ENCODE measurements at regions not wholly inside any gene's neighbourhood (a gene's known extent, or its start where the extent isn't known, plus 50 kb on each side); places are given as distances from the start of the nearest gene placed in this dataset.
"Not testable (repeated sequence)": the region's sequence is repeated elsewhere in the genome, so short reads cannot be mapped to it uniquely, and the experiment has no call there.

- no peak for DNase-seq
Observed at GRCh38 chr5:129163810-129164378, 69.3 kb downstream of the ISOC1 start.

GRCh38 chr5:129170050-129170449, 75.5 kb downstream of the ISOC1 start:
- no peak for DNase-seq

GRCh38 chr5:129171194-129171944, 76.8 kb downstream of the ISOC1 start:
- DNase-seq, result no peak

- no peak for DNase-seq
Observed at GRCh38 chr5:129172580-129172979, 78.0 kb downstream of the ISOC1 start.

- no peak for DNase-seq
Observed at GRCh38 chr5:129173771-129174170, 79.2 kb downstream of the ISOC1 start.

GRCh38 chr5:129174480-129174879, 79.9 kb downstream of the ISOC1 start:
- DNase-seq, result no peak

GRCh38 chr5:129177451-129177850, 82.9 kb downstream of the ISOC1 start:
- DNase-seq, result no peak

- DNase-seq, result no peak
Observed at GRCh38 chr5:129199308-129199707, 104.8 kb downstream of the ISOC1 start.

- no peak for DNase-seq
Observed at GRCh38 chr5:129204525-129204924, 110.0 kb downstream of the ISOC1 start.

GRCh38 chr5:129216001-129216400, 121.5 kb downstream of the ISOC1 start:
- no peak for DNase-seq

GRCh38 chr5:129217179-129217578, 122.6 kb downstream of the ISOC1 start:
- DNase-seq, result no peak

GRCh38 chr5:129223178-129223577, 128.6 kb downstream of the ISOC1 start:
- DNase-seq, result no peak

- no peak for DNase-seq
Observed at GRCh38 chr5:129228577-129228976, 134.0 kb downstream of the ISOC1 start.

- no peak for DNase-seq
Observed at GRCh38 chr5:129241755-129242154, 147.2 kb downstream of the ISOC1 start.

GRCh38 chr5:129243039-129243438, 148.5 kb downstream of the ISOC1 start:
- peak in 1 of 2 experiments; percentile 0 for DNase-seq

GRCh38 chr5:129244478-129244877, 149.9 kb downstream of the ISOC1 start:
- DNase-seq, result no peak

- no peak for DNase-seq
Observed at GRCh38 chr5:129245489-129245888, 150.9 kb downstream of the ISOC1 start.

- no peak for DNase-seq
Observed at GRCh38 chr5:129246088-129246487, 151.5 kb downstream of the ISOC1 start.

- no peak for DNase-seq
Observed at GRCh38 chr5:129249886-129250285, 155.3 kb downstream of the ISOC1 start.

GRCh38 chr5:129271308-129271707, 176.8 kb downstream of the ISOC1 start:
- peak in 1 of 2 experiments; percentile 10 for DNase-seq

GRCh38 chr5:129284010-129284409, 176.1 kb upstream of the ADAMTS19 start:
- no peak for DNase-seq

- not testable (repeated sequence) for DNase-seq
Observed at GRCh38 chr5:129294216-129294615, 165.9 kb upstream of the ADAMTS19 start.

- DNase-seq, result no peak
Observed at GRCh38 chr5:129306725-129307124, 153.4 kb upstream of the ADAMTS19 start.

- no peak for DNase-seq
Observed at GRCh38 chr5:129322968-129323367, 137.1 kb upstream of the ADAMTS19 start.

GRCh38 chr5:129341306-129341705, 118.8 kb upstream of the ADAMTS19 start:
- DNase-seq, result no peak

Data from NCI-H524 (cell line).